ENCODE measurements at regions not wholly inside any gene's neighbourhood (a gene's known extent, or its start where the extent isn't known, plus 50 kb on each side); places are given as distances from the start of the nearest gene placed in this dataset.

DNA sequence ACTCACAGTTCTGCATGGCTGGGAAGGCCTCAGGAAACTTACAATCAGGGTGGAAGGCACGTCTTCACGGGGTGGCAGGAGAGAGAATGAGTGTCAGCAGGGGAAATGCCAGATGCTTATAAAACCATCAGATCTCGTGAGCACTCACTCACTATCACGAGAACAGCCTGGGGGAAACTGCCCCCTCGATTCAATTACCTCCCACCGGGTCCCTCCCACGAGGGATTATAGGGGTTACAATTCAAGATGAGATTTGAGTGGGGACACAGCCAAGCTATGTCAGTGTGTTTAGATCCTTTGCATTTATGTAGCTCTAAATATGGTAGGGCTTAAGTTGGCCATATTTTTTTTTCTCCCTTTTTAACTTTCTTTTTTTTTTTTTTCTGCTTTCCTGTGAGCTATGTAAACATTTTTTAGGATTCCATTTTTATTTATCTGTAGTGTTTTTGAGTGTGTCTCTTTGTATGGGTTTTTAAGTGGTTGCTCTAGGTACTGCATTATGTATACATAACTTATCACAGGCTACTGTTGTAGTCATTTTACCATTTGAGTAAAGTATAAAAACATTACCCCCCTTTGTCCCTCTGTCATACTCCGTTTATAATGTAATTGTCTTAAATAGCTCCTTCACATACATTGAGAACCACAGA, 79.0 kb downstream of the ADRA2C start:
- 39% methylated on average over 8 of the region's 8 CpGs for WGBS (ENCODE audit: insufficient coverage, low coverage, low lambda C conversion rate, missing lambda C conversion rate)

DNA sequence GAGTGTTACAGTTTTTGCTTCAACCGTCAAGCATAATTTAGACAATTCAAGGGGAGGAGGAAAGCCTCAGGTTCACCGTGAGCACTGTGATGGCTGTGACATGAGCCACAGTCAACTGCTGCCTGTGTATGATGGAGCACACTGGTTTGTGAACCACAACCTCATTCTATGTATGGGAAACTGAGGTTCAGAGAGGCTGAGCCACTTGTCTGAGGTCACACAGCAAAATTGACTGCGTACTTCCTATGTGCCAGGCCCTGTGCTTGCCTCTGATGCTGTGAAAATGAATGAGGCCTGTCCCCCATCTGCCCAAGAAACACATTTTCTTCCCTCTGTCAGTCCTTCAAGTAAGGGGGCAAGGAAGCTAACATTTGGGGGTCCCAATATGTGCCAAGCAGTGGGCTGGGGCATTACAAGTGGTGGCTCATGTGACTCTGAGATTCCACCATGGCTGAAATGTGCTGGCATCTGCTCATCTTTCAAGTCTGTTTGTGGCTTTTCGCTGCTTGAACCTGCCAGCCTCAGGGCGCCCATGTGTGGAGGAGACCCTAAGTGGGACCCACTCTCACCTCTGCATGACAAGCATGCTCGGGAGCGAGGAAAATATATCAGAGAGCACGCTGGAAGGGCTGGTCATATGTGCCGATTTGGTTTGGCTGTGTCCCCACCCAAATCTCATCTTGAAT, 79.7 kb downstream of the ADRA2C start:
- WGBS (ENCODE audit: insufficient coverage, low coverage, low lambda C conversion rate, missing lambda C conversion rate) = 78% methylated on average over 5 of the region's 9 CpGs
- DNase-seq = no peak
- intact Hi-C loops (cut with DNase I) = no loop called here
- Histone ChIP-seq H3K4me3 (no peak overlapping the region), H3K27ac (no peak overlapping the region), H3K27me3 (no peaks in the 10 kb centered on the region), H3K9me3 (no peaks in the 10 kb centered on the region), H3K4me1 (no peaks in the 10 kb centered on the region), H3K36me3 (no peaks in the 10 kb centered on the region)
- ATAC-seq = no peak
- TF ChIP-seq, protein P1, sequence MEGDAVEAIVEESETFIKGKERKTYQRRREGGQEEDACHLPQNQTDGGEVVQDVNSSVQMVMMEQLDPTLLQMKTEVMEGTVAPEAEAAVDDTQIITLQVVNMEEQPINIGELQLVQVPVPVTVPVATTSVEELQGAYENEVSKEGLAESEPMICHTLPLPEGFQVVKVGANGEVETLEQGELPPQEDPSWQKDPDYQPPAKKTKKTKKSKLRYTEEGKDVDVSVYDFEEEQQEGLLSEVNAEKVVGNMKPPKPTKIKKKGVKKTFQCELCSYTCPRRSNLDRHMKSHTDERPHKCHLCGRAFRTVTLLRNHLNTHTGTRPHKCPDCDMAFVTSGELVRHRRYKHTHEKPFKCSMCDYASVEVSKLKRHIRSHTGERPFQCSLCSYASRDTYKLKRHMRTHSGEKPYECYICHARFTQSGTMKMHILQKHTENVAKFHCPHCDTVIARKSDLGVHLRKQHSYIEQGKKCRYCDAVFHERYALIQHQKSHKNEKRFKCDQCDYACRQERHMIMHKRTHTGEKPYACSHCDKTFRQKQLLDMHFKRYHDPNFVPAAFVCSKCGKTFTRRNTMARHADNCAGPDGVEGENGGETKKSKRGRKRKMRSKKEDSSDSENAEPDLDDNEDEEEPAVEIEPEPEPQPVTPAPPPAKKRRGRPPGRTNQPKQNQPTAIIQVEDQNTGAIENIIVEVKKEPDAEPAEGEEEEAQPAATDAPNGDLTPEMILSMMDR (IDR thresholded peaks at IDR 0.05) = no peak
- TF ChIP-seq POLR2A (IDR thresholded peaks at IDR 0.05) = no peak

More for the DNA sequence above, 79.0 kb downstream of the ADRA2C start:
- Histone ChIP-seq H3K27ac (no peak overlapping the region), H3K4me3 (no peak overlapping the region), H3K4me1 (no peaks in the 10 kb centered on the region), H3K36me3 (no peaks in the 10 kb centered on the region), H3K9me3 (no peaks in the 10 kb centered on the region), H3K27me3 (no peaks in the 10 kb centered on the region)
- intact Hi-C loops (cut with DNase I) = no loop called here
- no peak for DNase-seq
- no peak for TF ChIP-seq POLR2A (IDR thresholded peaks at IDR 0.05)
- TF ChIP-seq, protein P1 (IDR thresholded peaks at IDR 0.05) = no peak
- ATAC-seq = no peak

GRCh38 chr4:3847211-3847940, 81.2 kb downstream of the ADRA2C start:
- H3K27ac ChIP-seq = no peak overlapping the region
- no peaks in the 10 kb centered on the region for H3K4me1 ChIP-seq
- H3K4me3 ChIP-seq = no peak overlapping the region
- no peaks in the 10 kb centered on the region for H3K27me3 ChIP-seq
- H3K9me3 ChIP-seq = no peaks in the 10 kb centered on the region
- no peak for TF ChIP-seq POLR2A (IDR thresholded peaks at IDR 0.05)
- TF ChIP-seq, protein P1 (IDR thresholded peaks at IDR 0.05) = no peak
- no peak for ATAC-seq
- no peak for DNase-seq
- 67% methylated on average over 1 of the region's 11 CpGs for WGBS (ENCODE audit: insufficient coverage, low coverage, low lambda C conversion rate, missing lambda C conversion rate)
- no peaks in the 10 kb centered on the region for H3K36me3 ChIP-seq
- intact Hi-C loops (cut with DNase I) = no loop called here

DNA sequence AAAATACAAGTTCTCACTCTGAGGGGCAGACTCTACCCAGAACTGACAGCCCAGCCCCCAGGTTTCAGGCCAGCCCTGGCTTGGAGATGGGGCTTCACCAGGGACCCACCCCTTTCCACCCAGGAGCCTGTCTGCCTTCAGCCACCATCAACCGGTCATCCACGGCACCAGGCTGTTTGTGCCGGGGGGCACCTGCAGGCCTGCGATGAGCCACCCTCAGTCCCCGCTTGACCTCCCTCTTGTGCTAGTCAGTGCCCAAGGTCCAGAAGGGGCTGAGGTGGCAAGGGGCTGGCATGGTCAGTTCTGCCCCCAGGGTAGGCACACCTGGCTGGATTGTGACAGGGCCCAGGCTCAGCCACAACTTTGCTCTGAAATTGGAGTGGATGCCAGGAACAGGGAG, 82.1 kb downstream of the ADRA2C start:
- intact Hi-C loops (cut with DNase I) = no loop called here
- ATAC-seq = no peak

DNA sequence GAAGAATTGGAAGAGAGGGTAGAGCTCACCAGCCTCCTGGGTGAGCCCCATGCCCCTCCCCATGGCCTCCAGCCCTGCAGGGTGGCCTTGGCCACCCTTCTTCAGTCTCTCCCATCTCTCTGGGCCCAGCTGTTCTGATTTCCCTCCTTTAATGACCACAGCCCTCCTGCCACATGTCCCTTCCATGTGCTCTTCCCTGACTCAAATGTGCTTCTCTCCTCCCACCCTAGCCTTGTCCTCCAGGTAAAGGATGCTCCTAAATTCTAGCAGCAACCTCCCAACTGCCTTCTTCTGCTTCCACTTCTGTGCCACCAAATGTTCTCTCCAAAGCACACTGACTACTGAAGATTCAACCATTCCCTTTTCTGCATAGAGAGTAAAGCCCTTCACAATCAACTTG, 83.0 kb downstream of the ADRA2C start:
- TF ChIP-seq, protein P1 (IDR thresholded peaks at IDR 0.05) = no peak
- TF ChIP-seq POLR2A (IDR thresholded peaks at IDR 0.05) = no peak
- ATAC-seq (no peak), DNase-seq (no peak)
- no peaks in the 10 kb centered on the region for H3K36me3 ChIP-seq
- no peaks in the 10 kb centered on the region for H3K9me3 ChIP-seq
- no peaks in the 10 kb centered on the region for H3K4me1 ChIP-seq
- no peaks in the 10 kb centered on the region for H3K27me3 ChIP-seq
- H3K27ac ChIP-seq = no peak overlapping the region
- intact Hi-C loops (cut with DNase I) = no loop called here
- H3K4me3 ChIP-seq = no peak overlapping the region

More for the DNA sequence above, 82.1 kb downstream of the ADRA2C start:
- H3K4me3 ChIP-seq = no peak overlapping the region
- H3K9me3 ChIP-seq = no peaks in the 10 kb centered on the region
- no peak for DNase-seq
- H3K36me3 ChIP-seq = no peaks in the 10 kb centered on the region
- no peaks in the 10 kb centered on the region for H3K27me3 ChIP-seq
- H3K4me1 ChIP-seq = no peaks in the 10 kb centered on the region
- TF ChIP-seq POLR2A (IDR thresholded peaks at IDR 0.05) = no peak
- 100% methylated on average over 3 of the region's 5 CpGs for WGBS (ENCODE audit: insufficient coverage, low coverage, low lambda C conversion rate, missing lambda C conversion rate)
- no peak overlapping the region for H3K27ac ChIP-seq

All from right lobe of liver (tissue), 6 donors.